ENCODE measurements at regions not wholly inside any gene's neighbourhood (a gene's known extent, or its start where the extent isn't known, plus 50 kb on each side); places are given as distances from the start of the nearest gene placed in this dataset.

GRCh38 chr6:93749930-93750329, 330.6 kb upstream of the EPHA7 start:
- no peak overlapping the region for H3K4me3 ChIP-seq
- no peaks in the 10 kb centered on the region for H3K9me3 ChIP-seq (ENCODE audit: control insufficient read depth in 4 of 4, insufficient read depth in 3 of 4, low read length in 3 of 4)
- DNase-seq, result no peak
- no peaks in the 10 kb centered on the region for H3K36me3 ChIP-seq (ENCODE audit: control insufficient read depth in 4 of 4, insufficient read depth in 4 of 4, low read length in 4 of 4)
- WGBS, 2 donors, result 83% methylated on average over 2 of the region's 2 CpGs
- H3K27me3 ChIP-seq (ENCODE audit: control insufficient read depth in 3 of 3, insufficient read depth in 3 of 3, low read length in 2 of 3), result no peaks in the 10 kb centered on the region
- no peak for TF ChIP-seq CTCF (IDR thresholded peaks at IDR 0.05; ENCODE audit: control extremely low read depth, extremely low read depth)
- H3K4me1 ChIP-seq (ENCODE audit: control insufficient read depth in 5 of 5, insufficient read depth in 5 of 5, low read length in 5 of 5), result no peaks in the 10 kb centered on the region
- ATAC-seq (ENCODE audit: insufficient read depth, low FRiP score), result no peak
- no peak overlapping the region for H3K9ac ChIP-seq (ENCODE audit: insufficient read depth in 1 of 2, low read length in 2 of 2)
- H3K27ac ChIP-seq (ENCODE audit: low read depth in 1 of 2, low read length in 1 of 2), result no peak overlapping the region

DNA sequence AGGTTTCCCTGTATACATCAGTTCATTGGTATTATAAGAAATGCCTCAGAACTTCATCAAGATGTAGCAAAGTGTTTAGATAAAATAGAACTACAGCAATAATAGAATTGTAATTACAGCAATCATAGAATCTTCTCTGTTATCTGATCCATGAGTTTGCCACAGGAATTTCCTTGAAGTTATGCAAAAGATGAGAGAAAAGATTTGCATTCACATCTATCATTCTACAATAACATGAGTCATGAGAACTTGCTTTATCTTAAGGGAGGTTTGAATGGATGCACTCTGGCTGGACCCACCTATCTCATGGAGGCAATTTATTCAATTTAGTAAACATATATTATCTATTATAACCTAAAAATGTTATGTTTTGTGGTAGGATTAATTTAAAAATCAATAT, 329.8 kb upstream of the EPHA7 start:
- Histone ChIP-seq H3K9ac (ENCODE audit: insufficient read depth in 1 of 2, low read length in 2 of 2) (no peak overlapping the region), H3K36me3 (ENCODE audit: control insufficient read depth in 4 of 4, insufficient read depth in 4 of 4, low read length in 4 of 4) (no peaks in the 10 kb centered on the region), H3K9me3 (ENCODE audit: control insufficient read depth in 4 of 4, insufficient read depth in 3 of 4, low read length in 3 of 4) (no peaks in the 10 kb centered on the region), H3K4me3 (no peak overlapping the region), H3K27me3 (ENCODE audit: control insufficient read depth in 3 of 3, insufficient read depth in 3 of 3, low read length in 2 of 3) (no peaks in the 10 kb centered on the region), H3K4me1 (ENCODE audit: control insufficient read depth in 5 of 5, insufficient read depth in 5 of 5, low read length in 5 of 5) (no peaks in the 10 kb centered on the region), H3K27ac (ENCODE audit: low read depth in 1 of 2, low read length in 1 of 2) (no peak overlapping the region)
- DNase-seq (no peak), ATAC-seq (ENCODE audit: insufficient read depth, low FRiP score) (no peak)
- no peak for TF ChIP-seq CTCF (IDR thresholded peaks at IDR 0.05; ENCODE audit: control extremely low read depth, extremely low read depth)

DNA sequence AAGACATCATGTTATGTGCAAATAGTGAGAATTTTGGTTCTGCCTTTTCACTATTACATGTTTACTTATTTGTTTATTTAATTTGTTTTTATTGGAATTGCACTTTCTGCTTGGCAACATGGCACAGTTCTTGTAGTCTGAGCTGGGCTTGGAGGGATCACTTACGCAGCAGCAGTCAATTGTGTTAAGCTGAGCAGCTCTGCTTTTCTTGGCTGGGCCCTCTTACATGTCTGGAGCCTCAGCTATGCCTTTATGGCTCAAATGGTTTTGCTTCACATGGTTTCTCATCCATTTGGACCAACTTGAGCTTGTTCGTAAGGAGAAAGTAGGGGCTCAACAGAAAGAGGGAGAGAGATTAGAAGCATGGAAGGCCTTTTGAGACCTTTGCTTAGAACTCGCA, 327.5 kb upstream of the EPHA7 start:
- WGBS, 2 donors, result 85 to 92% methylated on average over 3 of the region's 3 CpGs
- ATAC-seq (ENCODE audit: insufficient read depth, low FRiP score), result no peak
- no peak overlapping the region for H3K27ac ChIP-seq (ENCODE audit: low read depth in 1 of 2, low read length in 1 of 2)
- H3K9me3 ChIP-seq (ENCODE audit: control insufficient read depth in 4 of 4, insufficient read depth in 3 of 4, low read length in 3 of 4), result no peaks in the 10 kb centered on the region
- H3K36me3 ChIP-seq (ENCODE audit: control insufficient read depth in 4 of 4, insufficient read depth in 4 of 4, low read length in 4 of 4), result no peaks in the 10 kb centered on the region
- DNase-seq, result no peak
- H3K9ac ChIP-seq (ENCODE audit: insufficient read depth in 1 of 2, low read length in 2 of 2), result no peak overlapping the region
- no peaks in the 10 kb centered on the region for H3K27me3 ChIP-seq (ENCODE audit: control insufficient read depth in 3 of 3, insufficient read depth in 3 of 3, low read length in 2 of 3)
- no peaks in the 10 kb centered on the region for H3K4me1 ChIP-seq (ENCODE audit: control insufficient read depth in 5 of 5, insufficient read depth in 5 of 5, low read length in 5 of 5)
- H3K4me3 ChIP-seq, result no peak overlapping the region
- no peak for TF ChIP-seq CTCF (IDR thresholded peaks at IDR 0.05; ENCODE audit: control extremely low read depth, extremely low read depth)

GRCh38 chr6:93745306-93745705, 325.9 kb upstream of the EPHA7 start:
- no peak for ATAC-seq (ENCODE audit: insufficient read depth, low FRiP score)
- Histone ChIP-seq H3K9me3 (ENCODE audit: control insufficient read depth in 4 of 4, insufficient read depth in 3 of 4, low read length in 3 of 4) (no peaks in the 10 kb centered on the region), H3K36me3 (ENCODE audit: control insufficient read depth in 4 of 4, insufficient read depth in 4 of 4, low read length in 4 of 4) (no peaks in the 10 kb centered on the region), H3K9ac (ENCODE audit: insufficient read depth in 1 of 2, low read length in 2 of 2) (no peak overlapping the region), H3K27me3 (ENCODE audit: control insufficient read depth in 3 of 3, insufficient read depth in 3 of 3, low read length in 2 of 3) (no peaks in the 10 kb centered on the region), H3K4me1 (ENCODE audit: control insufficient read depth in 5 of 5, insufficient read depth in 5 of 5, low read length in 5 of 5) (no peaks in the 10 kb centered on the region), H3K27ac (ENCODE audit: low read depth in 1 of 2, low read length in 1 of 2) (no peak overlapping the region), H3K4me3 (no peak overlapping the region)
- no peak for TF ChIP-seq CTCF (IDR thresholded peaks at IDR 0.05; ENCODE audit: control extremely low read depth, extremely low read depth)
- 78 to 81% methylated on average over 2 of the region's 2 CpGs for WGBS, 2 donors
- DNase-seq, result no peak
